AG04449 (cell line): ENCODE measurements at regions not wholly inside any gene's neighbourhood (a gene's known extent, or its start where the extent isn't known, plus 50 kb on each side); places are given as distances from the start of the nearest gene placed in this dataset.

Experiments
- CTCF ChIA-PET: fragments of 350-600 bp; formaldehyde crosslinking; extraction: SDS; loops from one replicate; lab custom pipeline; 2021; ENCODE audit warnings: antibody characterized with exemption; lab: Yijun Ruan, JAX
- POLR2A ChIA-PET: fragments of 400-600, 350-600 bp; formaldehyde crosslinking; extraction: SDS; loops from one replicate; lab custom pipeline; 2020; ENCODE audit warnings: antibody characterized with exemption, inconsistent platforms; lab: Yijun Ruan, JAX
- DNase-seq: peaks from one replicate; pipeline ENCODE4 v3.0.0-alpha.2; 2010; ENCODE audit warnings: low read depth, low spot score
- H3K4me3 ChIP-seq: 2 replicates; pipeline ENCODE4 v1.5.1; 2011; ENCODE audit warnings: low read depth, mild to moderate bottlenecking, control low read depth, low read length
- TF ChIP-seq, protein P1 (sequence below): IDR thresholded peaks from one replicate; pipeline ENCODE4 v1.5.1; 2011; ENCODE audit warnings: mild to moderate bottlenecking, moderate library complexity, low read length, control low read depth, inconsistent platforms; ENCODE audit not compliant: insufficient read depth; ENCODE audit errors: missing control alignments

DNA sequence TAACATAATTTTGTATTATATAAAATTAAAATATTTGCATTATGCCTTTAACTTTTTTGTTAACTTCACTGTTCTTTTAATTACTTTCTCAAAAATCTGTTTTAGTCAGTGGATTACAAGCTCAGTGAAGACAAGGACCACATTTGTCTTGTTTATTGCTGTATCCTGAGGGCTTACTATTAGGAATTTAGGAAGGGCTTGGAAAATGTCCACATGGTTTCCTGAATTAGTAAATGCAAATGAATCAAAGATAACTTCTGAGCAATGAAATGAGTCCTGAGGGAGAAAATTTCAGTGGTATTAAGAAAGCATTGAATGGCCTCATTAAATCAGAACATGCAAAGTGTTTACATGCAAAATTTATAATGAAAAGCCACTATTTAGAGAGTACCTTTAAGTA is 1293.2 kb upstream of the GOT2 start:
- TF ChIP-seq, protein P1, sequence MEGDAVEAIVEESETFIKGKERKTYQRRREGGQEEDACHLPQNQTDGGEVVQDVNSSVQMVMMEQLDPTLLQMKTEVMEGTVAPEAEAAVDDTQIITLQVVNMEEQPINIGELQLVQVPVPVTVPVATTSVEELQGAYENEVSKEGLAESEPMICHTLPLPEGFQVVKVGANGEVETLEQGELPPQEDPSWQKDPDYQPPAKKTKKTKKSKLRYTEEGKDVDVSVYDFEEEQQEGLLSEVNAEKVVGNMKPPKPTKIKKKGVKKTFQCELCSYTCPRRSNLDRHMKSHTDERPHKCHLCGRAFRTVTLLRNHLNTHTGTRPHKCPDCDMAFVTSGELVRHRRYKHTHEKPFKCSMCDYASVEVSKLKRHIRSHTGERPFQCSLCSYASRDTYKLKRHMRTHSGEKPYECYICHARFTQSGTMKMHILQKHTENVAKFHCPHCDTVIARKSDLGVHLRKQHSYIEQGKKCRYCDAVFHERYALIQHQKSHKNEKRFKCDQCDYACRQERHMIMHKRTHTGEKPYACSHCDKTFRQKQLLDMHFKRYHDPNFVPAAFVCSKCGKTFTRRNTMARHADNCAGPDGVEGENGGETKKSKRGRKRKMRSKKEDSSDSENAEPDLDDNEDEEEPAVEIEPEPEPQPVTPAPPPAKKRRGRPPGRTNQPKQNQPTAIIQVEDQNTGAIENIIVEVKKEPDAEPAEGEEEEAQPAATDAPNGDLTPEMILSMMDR = no peak
- no peak for DNase-seq
- no peak overlapping the region for H3K4me3 ChIP-seq
- CTCF ChIA-PET = no interaction called here
- POLR2A ChIA-PET = no interaction called here

DNA sequence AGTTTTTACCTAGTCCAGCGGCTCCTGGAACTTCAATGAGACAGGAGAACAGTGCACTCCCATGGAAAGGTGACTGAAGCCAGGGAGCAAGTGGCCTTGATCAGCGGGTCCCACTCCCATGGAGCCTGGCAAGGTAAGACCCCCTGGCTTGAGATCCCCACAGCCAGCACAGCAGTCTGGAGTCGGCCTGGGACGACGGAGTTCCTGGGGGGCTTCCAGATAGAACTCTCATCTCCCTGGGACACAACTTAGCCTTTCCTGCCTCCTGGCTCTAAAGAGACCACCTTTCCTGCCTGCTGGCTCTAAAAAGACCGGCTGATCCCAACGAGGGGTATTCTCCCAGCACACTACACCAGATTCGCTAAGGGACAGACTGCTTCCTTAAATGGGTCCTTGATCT is 1279.0 kb upstream of the GOT2 start:
- POLR2A ChIA-PET = no interaction called here
- CTCF ChIA-PET = no interaction called here
- no peak for DNase-seq
- TF ChIP-seq, protein P1 = no peak
- no peak overlapping the region for H3K4me3 ChIP-seq

DNA sequence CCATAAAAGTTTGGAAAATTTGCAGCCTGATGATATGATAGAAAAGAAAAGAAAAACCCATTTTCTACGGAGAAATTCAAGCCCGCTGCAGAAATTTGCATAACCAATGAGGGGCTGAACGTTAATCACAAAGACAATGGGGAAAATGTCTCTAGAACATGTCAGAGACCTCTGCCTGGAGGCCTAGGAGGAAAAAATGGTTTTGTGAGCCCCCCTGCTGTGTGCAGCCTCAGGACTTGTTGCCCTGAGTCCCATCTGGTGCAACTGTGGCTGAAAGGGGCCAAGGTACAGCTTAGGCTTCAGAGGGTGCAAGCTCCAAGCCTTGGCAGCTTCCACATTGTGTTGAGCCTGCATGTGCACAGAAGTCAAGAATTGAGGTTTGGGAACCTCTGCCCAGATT is 1267.4 kb upstream of the GOT2 start:
- H3K4me3 ChIP-seq = no peak overlapping the region
- no peak for DNase-seq
- ChIA-PET CTCF (no interaction called here), POLR2A (no interaction called here)
- TF ChIP-seq, protein P1 = no peak

DNA sequence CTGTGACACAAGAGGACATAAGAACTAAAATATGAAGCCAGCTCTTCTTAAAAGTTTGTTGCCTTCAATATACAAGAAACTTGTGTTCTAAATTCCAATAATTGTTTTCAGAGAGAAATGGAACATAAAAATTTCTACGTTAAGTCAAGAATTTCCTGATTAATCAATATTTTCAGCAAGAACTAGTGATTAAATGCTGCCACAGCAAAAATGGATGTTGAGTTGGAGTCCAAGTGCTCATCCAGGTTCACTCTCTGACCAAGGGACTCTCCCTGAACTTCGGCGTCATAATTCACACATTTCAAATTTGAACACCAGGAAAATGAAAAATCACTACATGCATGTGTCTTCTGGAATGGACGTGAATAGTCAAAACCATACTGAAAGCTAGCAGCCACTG is 1263.6 kb upstream of the GOT2 start:
- TF ChIP-seq, protein P1 = no peak
- CTCF ChIA-PET = no interaction called here
- POLR2A ChIA-PET = no interaction called here
- no peak for DNase-seq
- no peak overlapping the region for H3K4me3 ChIP-seq

DNA sequence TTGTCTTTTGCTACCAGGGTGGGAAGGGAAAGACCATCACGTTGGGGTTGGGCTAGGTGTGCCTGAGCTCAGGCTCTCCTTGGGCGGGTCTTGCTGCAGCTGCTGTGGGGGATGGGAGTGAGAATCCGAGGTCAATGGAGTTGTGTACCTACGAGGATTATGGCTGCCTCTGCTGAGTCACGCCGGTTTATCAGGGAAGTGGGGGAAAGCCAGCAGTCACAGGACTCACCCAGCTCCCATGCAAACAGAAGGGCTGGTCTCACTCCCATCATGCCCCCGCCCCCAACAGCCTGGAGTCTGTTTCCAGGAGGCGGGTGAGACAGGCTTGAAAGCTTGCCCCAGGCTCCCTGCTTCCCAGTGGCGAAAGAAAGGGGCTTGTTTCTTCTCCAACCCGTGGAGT is 1259.0 kb upstream of the GOT2 start:
- no peak overlapping the region for H3K4me3 ChIP-seq
- POLR2A ChIA-PET = no interaction called here
- CTCF ChIA-PET = no interaction called here
- TF ChIP-seq, protein P1 = no peak
- no peak for DNase-seq

DNA sequence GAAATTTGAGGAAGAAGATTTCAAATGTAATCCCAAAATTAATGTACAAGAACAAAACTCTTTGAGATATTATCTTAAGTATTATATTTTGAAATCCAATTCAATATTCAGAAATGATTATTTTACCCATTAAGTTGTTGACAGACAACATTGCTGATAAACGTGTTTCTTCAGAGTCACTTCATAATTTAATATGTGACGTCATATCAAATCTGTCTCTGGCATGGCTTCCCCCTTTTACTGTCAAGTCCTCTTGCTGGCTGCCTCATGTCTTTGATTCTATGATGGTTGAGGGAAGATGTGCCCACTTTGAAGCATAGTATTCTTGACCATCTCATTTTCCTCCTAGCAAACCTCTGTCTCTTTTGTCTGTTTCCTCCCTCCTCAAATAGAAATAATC is 1257.1 kb upstream of the GOT2 start:
- TF ChIP-seq, protein P1 = no peak
- CTCF ChIA-PET = no interaction called here
- POLR2A ChIA-PET = no interaction called here
- DNase-seq = no peak
- H3K4me3 ChIP-seq = no peak overlapping the region
